ENCODE measurements at regions not wholly inside any gene's neighbourhood (a gene's known extent, or its start where the extent isn't known, plus 50 kb on each side); places are given as distances from the start of the nearest gene placed in this dataset.

DNA sequence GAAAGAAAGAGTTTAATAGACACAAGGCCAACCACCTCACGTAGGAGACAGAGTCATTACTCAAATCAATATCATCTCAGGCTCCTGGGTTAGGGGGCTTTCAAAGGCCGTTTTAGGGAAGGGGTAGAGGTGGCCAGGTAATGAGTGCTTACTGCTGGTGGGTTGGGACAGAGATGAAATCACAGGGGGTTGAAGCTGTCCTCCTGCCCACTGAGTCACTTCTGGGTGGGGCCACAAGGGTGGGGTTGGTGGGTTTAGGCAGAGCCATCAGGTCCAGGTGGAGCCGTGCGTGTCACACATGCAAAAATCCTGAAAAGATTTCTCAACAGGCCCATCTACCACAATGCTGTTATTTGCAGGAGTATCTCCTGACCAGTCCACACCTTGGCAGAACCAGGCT is 167.0 kb upstream of the EXOC2 start:
- no peak for TF ChIP-seq POLR2A (IDR thresholded peaks at IDR 0.05)
- TF ChIP-seq, protein P1, sequence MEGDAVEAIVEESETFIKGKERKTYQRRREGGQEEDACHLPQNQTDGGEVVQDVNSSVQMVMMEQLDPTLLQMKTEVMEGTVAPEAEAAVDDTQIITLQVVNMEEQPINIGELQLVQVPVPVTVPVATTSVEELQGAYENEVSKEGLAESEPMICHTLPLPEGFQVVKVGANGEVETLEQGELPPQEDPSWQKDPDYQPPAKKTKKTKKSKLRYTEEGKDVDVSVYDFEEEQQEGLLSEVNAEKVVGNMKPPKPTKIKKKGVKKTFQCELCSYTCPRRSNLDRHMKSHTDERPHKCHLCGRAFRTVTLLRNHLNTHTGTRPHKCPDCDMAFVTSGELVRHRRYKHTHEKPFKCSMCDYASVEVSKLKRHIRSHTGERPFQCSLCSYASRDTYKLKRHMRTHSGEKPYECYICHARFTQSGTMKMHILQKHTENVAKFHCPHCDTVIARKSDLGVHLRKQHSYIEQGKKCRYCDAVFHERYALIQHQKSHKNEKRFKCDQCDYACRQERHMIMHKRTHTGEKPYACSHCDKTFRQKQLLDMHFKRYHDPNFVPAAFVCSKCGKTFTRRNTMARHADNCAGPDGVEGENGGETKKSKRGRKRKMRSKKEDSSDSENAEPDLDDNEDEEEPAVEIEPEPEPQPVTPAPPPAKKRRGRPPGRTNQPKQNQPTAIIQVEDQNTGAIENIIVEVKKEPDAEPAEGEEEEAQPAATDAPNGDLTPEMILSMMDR (IDR thresholded peaks at IDR 0.05), result no peak

Data from testis (tissue), 2 donors.